ENCODE measurements at regions not wholly inside any gene's neighbourhood (a gene's known extent, or its start where the extent isn't known, plus 50 kb on each side); places are given as distances from the start of the nearest gene placed in this dataset.

DNA sequence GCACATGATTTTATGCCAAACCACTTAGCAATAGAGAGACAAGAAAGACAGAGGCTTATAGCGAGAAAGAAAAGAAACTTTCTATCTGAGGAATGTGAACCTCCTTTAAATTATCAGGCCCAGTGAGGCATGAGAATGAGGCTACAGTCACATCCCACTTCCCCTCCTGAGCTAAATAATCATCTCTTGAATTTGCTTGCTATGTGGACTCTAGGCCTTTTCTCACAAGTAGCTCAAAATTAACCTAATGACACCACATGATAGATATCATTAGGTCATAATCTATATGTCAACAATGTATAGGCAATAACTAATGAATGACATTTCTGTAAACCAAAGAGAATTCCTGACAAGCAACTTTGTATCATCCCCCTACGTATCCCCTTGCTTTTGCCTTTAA lies 301.5 kb upstream of the MGAT5 start:
- TF ChIP-seq, protein P1, sequence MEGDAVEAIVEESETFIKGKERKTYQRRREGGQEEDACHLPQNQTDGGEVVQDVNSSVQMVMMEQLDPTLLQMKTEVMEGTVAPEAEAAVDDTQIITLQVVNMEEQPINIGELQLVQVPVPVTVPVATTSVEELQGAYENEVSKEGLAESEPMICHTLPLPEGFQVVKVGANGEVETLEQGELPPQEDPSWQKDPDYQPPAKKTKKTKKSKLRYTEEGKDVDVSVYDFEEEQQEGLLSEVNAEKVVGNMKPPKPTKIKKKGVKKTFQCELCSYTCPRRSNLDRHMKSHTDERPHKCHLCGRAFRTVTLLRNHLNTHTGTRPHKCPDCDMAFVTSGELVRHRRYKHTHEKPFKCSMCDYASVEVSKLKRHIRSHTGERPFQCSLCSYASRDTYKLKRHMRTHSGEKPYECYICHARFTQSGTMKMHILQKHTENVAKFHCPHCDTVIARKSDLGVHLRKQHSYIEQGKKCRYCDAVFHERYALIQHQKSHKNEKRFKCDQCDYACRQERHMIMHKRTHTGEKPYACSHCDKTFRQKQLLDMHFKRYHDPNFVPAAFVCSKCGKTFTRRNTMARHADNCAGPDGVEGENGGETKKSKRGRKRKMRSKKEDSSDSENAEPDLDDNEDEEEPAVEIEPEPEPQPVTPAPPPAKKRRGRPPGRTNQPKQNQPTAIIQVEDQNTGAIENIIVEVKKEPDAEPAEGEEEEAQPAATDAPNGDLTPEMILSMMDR (IDR thresholded peaks at IDR 0.05): no peak
- no peak for TF ChIP-seq POLR2AphosphoS5 (IDR thresholded peaks at IDR 0.05)
- TF ChIP-seq POLR2A (IDR thresholded peaks at IDR 0.05; ENCODE audit: low read depth): no peak

All from esophagus muscularis mucosa (tissue), 3 donors.